Medulla oblongata (tissue), 1 donor: ENCODE measurements at regions not wholly inside any gene's neighbourhood (a gene's known extent, or its start where the extent isn't known, plus 50 kb on each side); places are given as distances from the start of the nearest gene placed in this dataset.
"Not testable (repeated sequence)": the region's sequence is repeated elsewhere in the genome, so short reads cannot be mapped to it uniquely, and the experiment has no call there.

Experiments used
- DNase-seq: peaks from one replicate; pipeline ENCODE4 v3.0.0-alpha.2; 2015; ENCODE audit errors: extremely low spot score

DNA sequence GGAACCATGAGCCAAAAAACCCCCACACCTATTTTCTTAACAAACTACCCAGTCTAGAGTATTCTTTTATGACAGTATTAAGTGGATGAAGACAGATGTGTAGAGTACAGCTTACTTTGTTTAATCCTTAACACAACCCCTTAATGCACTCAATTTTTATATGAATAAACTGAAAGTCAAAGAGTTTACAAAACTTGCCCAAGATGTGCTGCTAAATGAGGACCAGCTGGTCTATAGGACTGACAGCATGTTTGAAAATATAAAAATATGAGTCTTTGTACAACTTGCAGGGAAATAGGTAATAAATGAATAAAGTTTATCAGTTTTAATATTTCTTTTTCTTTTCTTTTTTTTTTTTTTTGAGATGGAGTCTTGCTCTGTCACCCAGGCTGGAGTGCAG is 102.3 kb downstream of the ZFY start:
- no peak for DNase-seq

DNA sequence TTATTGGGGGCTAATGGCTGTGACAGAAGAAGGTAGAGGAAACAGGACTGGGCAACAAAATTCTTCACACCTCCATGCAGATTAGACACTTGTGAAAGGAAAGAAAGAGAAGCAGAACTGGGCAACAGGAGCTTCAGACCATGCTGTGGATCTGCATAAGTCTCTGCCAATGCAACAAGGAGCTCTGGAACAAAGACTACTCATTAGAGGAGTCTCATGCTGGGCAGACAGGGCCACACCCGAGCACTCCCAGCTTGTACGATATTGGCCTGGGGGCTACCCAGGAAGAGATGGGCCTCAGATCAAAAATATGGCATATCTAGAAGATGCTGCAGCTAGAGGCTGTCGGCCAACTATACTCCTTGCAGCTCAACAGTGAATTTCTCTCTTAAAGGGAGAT is 105.2 kb downstream of the ZFY start:
- no peak for DNase-seq

DNA sequence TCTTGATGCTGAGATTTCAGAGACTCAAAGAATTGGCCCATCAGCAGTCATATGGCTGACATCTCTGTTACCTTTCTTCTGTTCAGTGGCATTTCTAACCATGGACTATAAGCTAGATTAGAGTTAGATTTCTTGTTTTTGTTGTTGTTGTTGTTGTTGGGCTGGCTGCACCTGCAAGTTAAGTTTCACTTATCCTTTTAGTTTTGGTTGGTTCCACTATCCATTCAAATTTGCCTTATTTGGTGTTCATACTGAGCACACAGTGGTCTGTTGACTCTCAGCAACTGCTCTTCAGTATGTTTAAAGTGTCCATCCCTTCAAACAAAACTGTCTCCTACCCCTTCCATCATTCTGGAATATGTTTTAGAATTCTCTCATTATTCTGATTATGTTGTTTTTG is 106.8 kb downstream of the ZFY start:
- no peak for DNase-seq

DNA sequence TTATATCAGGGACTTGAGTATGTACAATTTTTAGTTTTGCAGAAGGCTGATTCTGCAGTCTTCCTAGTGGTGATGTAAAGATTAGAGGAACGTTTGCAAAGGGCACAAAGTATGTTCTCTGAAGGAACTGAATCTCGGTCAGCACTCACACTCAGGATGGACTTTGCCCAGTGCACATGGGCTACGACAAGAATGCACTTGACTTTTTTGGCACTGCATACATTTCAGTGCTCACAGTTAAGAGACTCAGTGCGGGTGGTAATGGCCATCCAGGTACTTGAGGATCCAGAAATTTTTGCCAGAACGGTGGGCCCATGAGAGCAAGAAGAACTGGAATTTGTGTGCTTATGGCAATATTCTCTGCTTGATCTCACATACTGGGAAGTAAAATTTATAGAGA is 107.7 kb downstream of the ZFY start:
- DNase-seq: no peak

DNA sequence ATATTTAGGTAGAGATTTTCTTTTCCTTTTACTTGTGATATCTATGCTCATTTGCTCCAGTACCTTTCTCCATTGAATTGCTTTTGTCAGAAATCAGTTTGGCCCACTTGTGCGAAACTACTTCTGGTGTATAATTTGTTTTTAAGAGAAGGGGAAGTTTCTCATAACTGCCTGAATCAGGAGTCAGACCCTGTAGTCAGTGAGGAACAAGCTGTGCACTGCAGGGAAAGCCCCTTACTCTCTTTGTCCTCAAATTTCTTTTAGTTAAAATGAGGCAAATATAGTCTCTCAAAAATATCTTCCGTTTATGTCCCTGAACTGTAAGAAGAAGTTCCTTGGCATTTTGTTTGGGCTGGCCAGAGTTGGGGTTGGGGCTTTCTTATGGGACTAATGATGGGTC is 109.9 kb downstream of the ZFY start:
- DNase-seq: no peak

DNA sequence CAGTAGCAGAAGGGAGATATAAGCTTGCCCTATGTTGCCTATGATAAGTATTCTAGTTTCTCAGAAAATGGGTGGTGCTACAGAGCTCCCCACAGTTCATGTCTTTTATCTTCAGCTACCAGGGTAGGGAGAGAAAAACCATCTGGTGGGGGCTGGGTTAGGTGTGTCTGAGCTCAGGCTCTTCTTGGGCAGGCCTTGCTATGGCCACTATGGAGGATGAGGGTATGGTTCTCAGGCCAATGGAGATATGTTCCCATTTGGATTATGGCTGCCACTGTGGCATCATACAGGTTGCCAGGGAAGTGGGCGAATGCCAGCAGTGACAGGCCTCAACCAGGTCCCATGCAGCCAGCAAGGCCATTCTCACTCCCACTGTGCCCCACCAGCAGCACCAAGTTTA is 120.3 kb downstream of the ZFY start:
- not testable (repeated sequence) for DNase-seq

DNA sequence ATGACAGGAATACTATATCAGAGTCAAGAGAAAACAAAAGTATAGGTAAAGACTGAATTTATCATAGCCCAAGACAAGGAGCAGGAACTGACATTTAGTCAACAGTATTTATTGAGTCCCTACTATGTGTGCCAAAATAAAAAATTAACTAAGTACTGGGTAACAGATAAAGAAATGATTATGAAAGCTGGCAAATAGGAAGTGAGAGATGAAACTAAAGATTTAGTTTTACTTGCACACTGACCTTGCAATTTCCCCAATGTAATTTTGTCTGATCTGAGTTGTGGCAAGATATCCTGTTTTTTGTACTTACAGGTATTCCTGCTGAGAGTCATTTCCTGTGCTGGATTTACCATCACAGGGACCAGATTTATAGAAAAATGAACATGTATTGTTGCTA is 123.2 kb downstream of the ZFY start:
- not testable (repeated sequence) for DNase-seq

DNA sequence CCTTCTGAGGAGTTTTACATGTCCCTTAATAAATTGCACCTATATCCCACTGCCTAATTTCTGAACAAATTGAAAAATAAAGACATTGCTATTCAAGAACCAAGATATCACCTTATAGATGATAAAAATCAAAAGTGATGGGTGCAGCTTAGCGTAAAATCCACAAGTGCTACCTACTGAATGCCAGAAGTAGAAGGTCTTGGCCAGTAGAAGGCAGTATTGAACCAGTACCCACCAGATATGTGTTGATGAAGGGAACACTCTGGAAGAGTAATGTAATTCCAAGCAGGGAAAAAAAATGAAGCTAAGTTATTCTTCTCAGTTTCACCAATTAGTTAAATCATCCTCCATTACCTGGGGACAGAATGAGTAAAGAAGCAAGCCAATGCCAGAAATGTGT is 125.5 kb downstream of the ZFY start:
- DNase-seq: not testable (repeated sequence)

DNA sequence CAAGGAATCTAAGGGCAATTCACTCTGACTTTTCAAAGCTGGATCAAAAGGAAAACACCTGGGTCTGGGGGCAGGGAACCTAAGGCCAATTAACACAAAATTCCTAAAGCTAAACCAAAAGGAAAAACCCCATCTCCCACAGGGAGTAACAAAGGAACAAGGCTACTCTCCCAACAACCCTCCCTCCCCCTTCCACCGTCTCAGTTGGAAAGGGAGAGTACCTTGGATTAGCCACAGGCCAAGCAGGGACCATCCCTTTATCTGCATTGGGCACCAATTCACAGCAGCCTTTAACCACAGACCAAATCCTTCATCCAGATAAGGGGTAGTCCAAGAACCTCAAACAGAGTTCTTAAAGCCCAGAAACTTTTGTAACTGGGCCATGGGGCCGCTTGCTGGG is 153.0 kb downstream of the ZFY start:
- DNase-seq: not testable (repeated sequence)

DNA sequence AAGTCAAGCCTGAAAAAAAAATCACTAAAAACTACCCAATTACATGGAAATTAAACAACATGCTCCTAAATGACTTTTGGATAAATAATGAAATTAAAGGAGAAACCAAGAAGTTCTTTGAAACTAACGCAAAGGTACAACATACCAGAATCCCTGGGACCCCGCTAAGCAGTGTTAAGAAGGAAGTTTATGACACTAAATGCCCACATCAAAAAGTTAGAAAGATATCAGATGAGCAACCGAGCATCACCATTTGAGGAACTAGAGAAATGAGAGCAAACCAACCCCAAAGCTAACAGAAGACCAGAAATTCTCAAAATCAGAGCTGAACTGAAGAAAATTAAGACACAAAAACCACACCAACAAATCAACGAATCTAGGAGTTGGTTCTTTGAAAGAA is 173.5 kb downstream of the ZFY start:
- not testable (repeated sequence) for DNase-seq

DNA sequence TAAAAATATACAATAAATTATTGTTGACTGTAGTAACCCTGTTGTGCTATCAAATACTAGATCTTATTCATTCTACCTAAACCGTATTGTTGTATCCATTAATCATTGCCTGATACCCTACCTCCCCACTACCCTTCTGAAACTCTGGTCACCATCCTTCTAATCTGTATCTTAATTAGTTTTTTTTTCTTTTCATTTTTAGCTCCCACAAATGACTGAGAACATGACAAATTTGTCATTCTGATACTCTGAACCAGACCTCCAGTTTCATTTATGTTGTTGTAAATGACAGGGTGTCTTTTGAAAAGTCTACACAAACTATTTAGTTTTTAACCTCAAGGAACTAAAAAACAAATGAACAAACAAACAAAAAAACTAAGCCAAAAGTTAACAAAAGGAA is 185.1 kb downstream of the ZFY start:
- not testable (repeated sequence) for DNase-seq

DNA sequence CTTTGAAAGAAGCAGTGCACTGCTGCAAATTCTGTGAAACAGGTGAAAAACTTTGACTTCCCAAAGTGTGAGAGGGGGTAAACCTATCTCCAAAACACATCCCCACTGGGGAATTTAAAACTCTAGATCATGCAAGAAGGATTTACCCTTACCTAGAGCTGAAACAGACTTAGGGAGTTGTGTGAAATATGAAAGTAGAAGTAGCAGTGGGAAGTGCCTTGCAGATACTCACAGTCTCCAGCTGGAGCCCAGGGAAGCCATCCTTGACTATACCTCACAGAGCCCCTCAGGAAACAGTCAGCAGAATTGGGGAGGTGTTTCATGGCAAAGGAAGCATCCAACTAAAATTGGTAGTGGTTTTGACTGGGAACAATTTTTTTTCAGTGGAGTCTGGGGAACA is 185.5 kb downstream of the ZFY start:
- DNase-seq: not testable (repeated sequence)

DNA sequence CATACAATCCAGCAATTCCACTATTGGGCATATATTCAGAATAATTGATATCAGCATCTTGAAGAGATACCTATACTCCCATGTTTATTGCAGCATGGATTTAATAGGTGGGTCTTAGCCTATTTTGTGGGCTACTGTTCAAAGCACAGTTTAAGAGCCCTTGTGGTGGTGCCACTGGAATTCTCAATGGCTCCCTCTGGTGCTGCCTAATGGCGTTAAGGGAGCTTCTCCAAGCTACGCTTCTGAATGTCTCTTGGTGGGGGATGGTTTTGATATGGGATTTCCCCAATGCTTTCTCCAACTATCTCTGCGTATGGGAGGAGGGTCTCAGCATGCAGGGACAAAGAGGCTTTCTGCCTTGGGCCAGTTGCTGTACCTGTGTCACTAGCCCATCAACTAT is 188.3 kb downstream of the ZFY start:
- DNase-seq: not testable (repeated sequence)

DNA sequence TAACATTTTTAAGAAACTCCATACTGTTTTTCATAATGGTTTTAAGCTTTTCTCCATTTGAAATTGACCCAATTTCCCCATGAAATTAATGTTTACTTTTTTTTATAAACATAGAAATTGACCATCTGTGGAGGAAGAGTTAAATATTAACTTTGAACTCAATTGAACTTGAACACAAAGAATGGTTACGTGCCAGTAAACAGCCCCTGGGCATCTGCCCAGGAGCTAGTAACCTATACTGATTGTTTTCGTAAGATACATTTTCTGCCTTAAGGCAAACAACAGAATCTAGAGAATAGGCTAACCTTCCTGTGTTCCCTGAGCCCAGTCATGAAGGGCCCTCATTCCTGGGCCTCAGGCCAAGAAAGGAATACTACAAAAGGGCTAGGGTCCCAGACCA is 235.9 kb downstream of the ZFY start:
- DNase-seq: not testable (repeated sequence)

DNA sequence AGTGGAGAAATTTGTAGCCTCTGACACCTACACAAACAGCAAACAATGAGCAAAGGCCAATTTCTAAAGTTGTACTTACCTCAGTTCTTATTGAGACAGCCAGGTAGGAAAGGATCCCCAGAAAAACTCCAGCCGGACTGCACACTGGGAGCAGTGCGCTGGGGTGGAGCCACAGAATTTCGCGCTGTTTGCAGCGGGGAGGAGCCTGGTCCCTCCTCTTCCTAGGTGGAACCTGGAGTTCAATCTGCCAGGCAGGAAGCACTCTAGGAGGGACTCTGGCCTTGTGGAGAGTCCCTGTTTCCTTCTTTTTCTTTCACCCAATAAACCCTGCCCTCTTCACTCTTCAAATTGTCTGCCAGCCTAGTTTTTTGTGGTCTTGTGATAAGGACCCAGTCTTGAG is 259.9 kb downstream of the ZFY start:
- not testable (repeated sequence) for DNase-seq

DNA sequence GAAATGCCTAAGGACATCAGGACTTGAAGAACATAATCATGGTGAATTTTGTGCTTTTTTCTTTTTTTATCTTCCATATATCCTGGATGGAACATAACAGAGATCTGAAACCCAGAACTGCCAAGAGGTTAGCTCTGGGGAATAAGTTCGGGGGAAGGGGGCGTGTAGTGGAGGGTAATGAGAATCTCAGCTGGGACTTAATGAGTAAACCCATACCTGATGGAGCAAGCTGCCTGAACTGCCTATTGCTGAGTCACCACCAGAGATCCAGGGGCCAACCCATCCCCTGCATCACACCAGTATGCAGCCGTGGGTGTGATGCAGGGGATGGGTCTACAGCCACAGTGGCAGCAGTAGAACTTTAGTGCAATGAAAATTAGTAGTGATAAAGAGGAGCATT is 267.1 kb downstream of the ZFY start:
- DNase-seq: not testable (repeated sequence)

DNA sequence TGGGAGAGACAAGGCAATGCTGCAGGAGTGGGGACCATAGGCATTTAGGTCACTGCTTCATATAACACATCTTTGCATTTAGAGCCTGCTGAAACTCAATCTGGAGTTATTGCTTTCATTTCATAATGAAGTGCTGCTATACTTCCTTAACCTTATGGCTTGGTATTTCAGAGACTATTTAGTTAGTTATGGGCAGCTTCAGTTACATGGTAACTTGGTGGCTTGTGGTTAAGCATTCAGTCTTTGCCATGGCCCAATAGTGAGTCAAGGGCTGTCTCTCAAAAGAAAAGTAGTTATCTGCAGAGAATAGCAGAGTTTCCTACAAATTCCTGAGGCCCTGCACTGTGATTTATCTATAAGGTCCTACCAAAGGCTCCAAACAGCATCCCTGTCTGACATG is 271.6 kb downstream of the ZFY start:
- DNase-seq: not testable (repeated sequence)

DNA sequence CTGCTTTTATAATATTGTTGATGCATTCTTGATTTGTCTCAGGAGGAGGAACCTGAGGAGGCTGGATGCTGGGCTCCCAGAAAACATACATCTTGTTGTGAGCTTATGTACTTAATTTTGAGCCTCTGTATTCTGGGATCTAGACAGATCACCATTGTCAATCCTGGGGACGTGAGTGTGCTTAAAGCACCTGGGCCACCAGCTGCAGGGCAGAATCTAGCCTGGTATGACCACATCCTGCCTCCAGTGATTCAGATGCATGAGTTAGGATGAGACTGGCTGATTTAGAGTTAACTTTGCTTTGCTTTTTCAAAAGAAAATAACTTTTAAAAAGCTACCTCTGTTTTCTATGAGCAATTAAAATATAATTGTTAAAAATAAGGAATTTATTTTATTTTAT is 278.0 kb downstream of the ZFY start:
- DNase-seq: not testable (repeated sequence)

DNA sequence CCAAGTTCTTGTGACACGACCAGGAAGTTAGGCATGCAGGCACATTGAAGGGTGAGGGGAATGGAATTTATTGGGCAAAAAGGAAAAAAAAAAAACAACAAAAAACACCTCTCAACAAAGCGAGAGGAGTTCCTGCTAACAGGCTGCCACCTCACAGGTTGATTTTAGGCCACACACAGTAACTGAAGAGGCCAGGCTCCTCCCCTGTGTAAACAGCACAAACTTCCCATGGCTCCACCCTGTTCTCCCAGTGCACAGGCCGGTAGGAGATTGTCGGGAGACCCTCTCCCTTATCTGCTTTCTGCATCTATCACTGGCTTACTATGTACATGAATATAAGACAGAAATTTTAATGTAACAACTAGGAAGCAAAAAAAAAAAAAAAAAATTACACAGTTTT is 283.0 kb downstream of the ZFY start:
- DNase-seq: not testable (repeated sequence)

DNA sequence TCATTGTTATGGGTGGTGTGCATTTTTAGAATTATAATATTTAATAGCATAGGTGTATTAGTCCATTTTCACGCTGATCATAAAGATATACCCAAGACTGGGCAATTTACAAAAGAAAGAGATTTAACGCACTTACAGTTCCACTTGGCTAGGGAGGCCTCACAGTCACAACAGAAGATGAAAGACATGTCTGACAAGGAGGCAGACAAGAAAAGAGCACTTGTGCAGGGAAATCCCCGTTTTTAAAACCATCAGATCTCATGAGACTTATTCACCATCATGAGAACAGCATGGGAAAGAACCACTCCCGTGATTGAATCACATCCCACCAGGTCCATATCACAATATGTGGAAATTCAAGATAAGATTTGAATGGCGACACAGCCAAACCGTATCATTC is 283.4 kb downstream of the ZFY start:
- DNase-seq: not testable (repeated sequence)

DNA sequence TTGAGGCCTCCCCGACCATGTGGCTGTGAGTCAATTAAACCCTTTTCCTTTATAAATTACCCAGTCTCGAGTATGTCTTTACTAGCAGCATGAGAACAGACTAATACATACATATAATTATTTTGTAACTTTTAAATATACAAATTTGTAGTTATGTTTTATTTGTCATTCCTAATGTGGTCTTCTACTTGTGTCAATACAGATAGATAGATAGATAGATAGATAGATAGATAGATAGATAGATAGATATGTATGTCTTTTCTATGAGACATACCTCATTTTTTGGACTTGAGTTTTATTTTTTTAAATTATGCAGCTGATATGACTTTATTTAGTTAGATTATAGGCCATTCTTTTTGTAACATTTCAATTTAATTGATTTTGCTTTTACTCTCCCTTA is 316.0 kb upstream of the TGIF2LY start:
- not testable (repeated sequence) for DNase-seq

DNA sequence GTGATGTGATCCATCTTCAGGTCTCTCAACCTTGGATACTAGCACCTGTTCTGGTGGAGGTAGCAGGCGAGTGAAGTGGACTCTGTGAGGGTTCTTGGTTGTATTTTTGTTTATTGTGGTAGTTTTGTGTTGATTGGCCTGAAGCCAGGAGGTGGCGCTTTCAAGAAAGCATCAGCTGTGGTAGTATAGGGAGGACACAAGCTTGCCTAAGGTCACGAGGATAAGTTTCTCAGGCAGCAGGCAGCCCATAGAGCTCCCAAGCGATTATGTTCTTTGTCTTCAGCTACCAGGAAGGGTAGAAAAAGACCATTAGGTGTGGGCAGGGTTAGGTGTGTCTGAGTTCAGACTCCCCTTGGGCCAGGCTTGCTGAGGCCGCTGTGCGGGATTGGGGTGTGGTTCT is 290.8 kb upstream of the TGIF2LY start:
- not testable (repeated sequence) for DNase-seq

DNA sequence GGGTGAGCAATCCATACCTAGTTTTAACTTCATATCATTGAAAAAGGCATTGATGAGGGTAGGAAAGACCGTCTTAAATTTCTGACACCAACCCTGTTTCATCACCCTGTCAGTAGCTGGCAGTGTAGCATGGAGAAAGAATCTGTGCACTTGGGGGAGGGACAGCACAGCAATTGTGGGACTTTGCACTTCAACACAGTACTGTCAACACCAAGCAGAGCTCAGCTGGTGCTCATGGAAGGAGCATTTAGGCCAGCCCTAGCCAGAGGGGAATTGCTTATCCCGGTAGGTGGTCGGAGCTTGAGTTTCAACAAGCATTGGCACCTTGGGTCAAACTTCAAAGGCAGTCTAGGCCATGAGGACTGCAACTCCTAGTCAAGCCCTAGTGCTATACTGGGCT is 281.6 kb upstream of the TGIF2LY start:
- DNase-seq: not testable (repeated sequence)

DNA sequence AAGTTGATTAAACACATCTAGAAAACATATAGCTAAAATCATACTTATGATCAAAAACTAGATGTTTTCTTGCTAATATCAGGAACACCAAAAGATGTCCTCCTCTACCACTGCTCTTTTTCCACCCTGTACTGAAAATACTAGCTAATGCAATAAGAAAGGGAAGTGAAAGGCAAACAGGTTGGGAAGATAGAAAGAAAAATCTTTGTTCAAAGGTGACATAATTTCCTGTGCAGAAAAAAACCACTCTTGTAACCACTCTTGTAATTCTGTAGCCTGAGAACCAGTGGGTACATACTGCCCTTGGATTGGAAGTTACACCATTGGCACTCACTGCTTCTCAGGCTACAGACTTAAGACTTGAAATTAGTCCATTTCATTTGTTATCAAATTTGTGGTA is 258.9 kb upstream of the TGIF2LY start:
- DNase-seq: not testable (repeated sequence)

DNA sequence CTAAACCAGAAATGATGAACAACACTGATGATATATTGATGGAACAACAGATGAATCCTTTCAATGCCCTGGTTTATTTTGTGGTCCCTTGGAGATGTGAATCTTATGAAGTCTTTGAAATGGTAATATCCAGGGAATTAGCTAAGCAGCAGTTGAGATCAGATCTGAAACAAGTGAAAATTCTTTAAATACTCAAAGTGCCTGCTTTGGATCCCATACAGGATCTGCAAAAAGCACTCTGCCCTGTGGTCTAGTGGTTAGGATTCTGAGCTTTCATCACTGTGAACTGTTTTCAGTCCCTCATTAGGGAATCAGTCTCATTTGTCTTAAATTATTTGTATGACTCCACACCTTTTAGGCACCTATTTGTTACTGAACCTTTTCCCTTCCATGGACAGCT is 211.3 kb upstream of the TGIF2LY start:
- not testable (repeated sequence) for DNase-seq
